OCI-LY7 (cell line): ENCODE measurements at regions not wholly inside any gene's neighbourhood (a gene's known extent, or its start where the extent isn't known, plus 50 kb on each side); places are given as distances from the start of the nearest gene placed in this dataset.
A peak's percentile ranks its signal among the peaks of the same experiment; 100 is the strongest.

ENCODE experiments used
- BruUV-seq: library from RNA; stranded (reverse); fragments of 400-500 nt; replicated peaks from 2 replicates; lab custom pipeline; 2021; lab: Mats Ljungman, UMichigan
- CTCF ChIA-PET: fragments of 300-600 bp; sonication (Branson Sonifier 250); formaldehyde crosslinking; loops from one replicate; lab custom pipeline; 2022; ENCODE audit warnings: antibody characterized with exemption; ENCODE audit not compliant: unreplicated experiment; lab: Charles Lee
- POLR2A ChIA-PET: fragments of 300-600 bp; sonication (Branson Sonifier 250); formaldehyde crosslinking; loops from one replicate; lab custom pipeline; 2022; ENCODE audit warnings: antibody characterized with exemption; lab: Charles Lee
- DNase-seq: peaks from one replicate; pipeline ENCODE4 v3.0.0-alpha.2; 2015; ENCODE audit warnings: low spot score
- H2AFZ ChIP-seq: fragments of 200-600 bp; sonication (generic), shearing (Covaris generic); 2 replicates; pipeline ENCODE4 v1.6.1; 2014; ENCODE audit warnings: mild to moderate bottlenecking, antibody characterized with exemption, low read length, moderate library complexity
- H3K27ac ChIP-seq: fragments of 200-600 bp; sonication (generic); 2 replicates; pipeline ENCODE4 v1.5.1; 2014; ENCODE audit warnings: mixed run types, low read depth, mild to moderate bottlenecking, moderate library complexity, low read length, inconsistent platforms; ENCODE audit not compliant: poor library complexity, severe bottlenecking
- H3K36me3 ChIP-seq: fragments of 200-600 bp; sonication (generic); 2 replicates; pipeline ENCODE4 v1.6.1; 2014; ENCODE audit warnings: mild to moderate bottlenecking, antibody characterized with exemption, low read length, moderate library complexity, mixed read lengths; ENCODE audit not compliant: insufficient read depth
- H3K4me1 ChIP-seq: fragments of 200-600 bp; sonication (generic); 2 replicates; pipeline ENCODE4 v1.5.1; 2014; ENCODE audit warnings: mild to moderate bottlenecking, low read length; ENCODE audit not compliant: insufficient read depth, poor library complexity, severe bottlenecking
- H3K4me2 ChIP-seq: fragments of 200-600 bp; sonication (generic); 2 replicates; pipeline ENCODE4 v1.6.1; 2014; ENCODE audit warnings: mild to moderate bottlenecking, low read length
- H3K4me3 ChIP-seq: fragments of 200-600 bp; sonication (generic); 2 replicates; pipeline ENCODE4 v1.5.1; 2014; ENCODE audit warnings: mild to moderate bottlenecking, low read depth, low read length; ENCODE audit not compliant: poor library complexity, severe bottlenecking
- H3K79me2 ChIP-seq: fragments of 200-600 bp; sonication (generic); 2 replicates; pipeline ENCODE4 v1.6.1; 2016; ENCODE audit warnings: low read depth, mild to moderate bottlenecking, low read length, moderate library complexity, mixed read lengths; ENCODE audit not compliant: insufficient read depth
- H3K9me2 ChIP-seq: fragments of 200-600 bp; sonication (generic); 2 replicates; pipeline ENCODE4 v1.6.1; 2016; ENCODE audit warnings: mild to moderate bottlenecking, low read length, mixed read lengths; ENCODE audit not compliant: insufficient read depth
- H3K9me3 ChIP-seq: fragments of 200-600 bp; sonication (generic); 2 replicates; pipeline ENCODE4 v1.6.1; 2014; ENCODE audit warnings: mild to moderate bottlenecking, mixed run types, low read length, mixed read lengths
- H4K20me1 ChIP-seq: fragments of 200-600 bp; sonication (generic); 2 replicates; pipeline ENCODE4 v1.6.1; 2014; ENCODE audit warnings: mild to moderate bottlenecking, antibody characterized with exemption, low read length, moderate library complexity, mixed read lengths; ENCODE audit not compliant: insufficient read depth
- CTCF ChIP-seq: fragments of 200-600 bp; sonication (generic); conservative IDR thresholded peaks from 2 replicates; pipeline ENCODE4 v1.5.1; 2014; ENCODE audit warnings: mild to moderate bottlenecking, antibody characterized with exemption, low read length, moderate library complexity, mixed read lengths
- EZH2phosphoT487 ChIP-seq: fragments of 200-600 bp; sonication (generic); IDR thresholded peaks from 2 replicates; pipeline ENCODE4 v1.6.1; 2018; ENCODE audit warnings: low read depth, borderline replicate concordance, mild to moderate bottlenecking, mixed run types, antibody characterized with exemption, low read length, moderate library complexity, mixed read lengths
- intact Hi-C: fragments of 100-400 bp; cut with micrococcal nuclease; formaldehyde crosslinking; loops from one replicate; pipeline ENCODE4 v1.10.0; 2022; ENCODE audit not compliant: unreplicated experiment

- Histone ChIP-seq H3K9me2 (no peaks in the 10 kb centered on the region), H3K4me3 (no peak overlapping the region), H3K4me2 (no peak overlapping the region), H3K27ac (no peak overlapping the region), H3K36me3 (no peaks in the 10 kb centered on the region), H3K4me1 (no peaks in the 10 kb centered on the region), H3K79me2 (no peaks in the 10 kb centered on the region), H3K9me3 (no peaks in the 10 kb centered on the region), H2AFZ (no peak overlapping the region), H4K20me1 (no peaks in the 10 kb centered on the region)
- intact Hi-C loops, result no loop called here
- ChIA-PET POLR2A (interaction anchor here (1.2 kb wide), 1 partner anchor 18 kb away, joined by 3 read pairs; no protein-coding TSS in a partner anchor), CTCF (no interaction called here)
- BruUV-seq, result no TSS peak
- TF ChIP-seq EZH2phosphoT487 (no peak), CTCF (peak; percentile 77)
- peak; percentile 27 for DNase-seq
Observed at GRCh38 chr2:116510117-116510671, 1304.3 kb upstream of the DDX18 start.

- TF ChIP-seq CTCF (no peak), EZH2phosphoT487 (no peak)
- H2AFZ ChIP-seq, result no peak overlapping the region
- POLR2A ChIA-PET, result interaction anchor here (0.6 kb wide), 1 partner anchor 13 kb away, joined by 3 read pairs; no protein-coding TSS in a partner anchor
- H4K20me1 ChIP-seq, result no peaks in the 10 kb centered on the region
- intact Hi-C loops, result no loop called here
- H3K4me2 ChIP-seq, result no peak overlapping the region
- no peak overlapping the region for H3K27ac ChIP-seq
- CTCF ChIA-PET, result no interaction called here
- DNase-seq, result no peak
- H3K4me1 ChIP-seq, result no peaks in the 10 kb centered on the region
- H3K79me2 ChIP-seq, result no peaks in the 10 kb centered on the region
- BruUV-seq, result no TSS peak
- H3K4me3 ChIP-seq, result no peak overlapping the region
- no peaks in the 10 kb centered on the region for H3K9me2 ChIP-seq
- H3K9me3 ChIP-seq, result no peaks in the 10 kb centered on the region
- H3K36me3 ChIP-seq, result no peaks in the 10 kb centered on the region
Observed at GRCh38 chr2:116511426-116511825, 1303.1 kb upstream of the DDX18 start.

GRCh38 chr2:116513991-116514390, 1300.5 kb upstream of the DDX18 start:
- ChIA-PET CTCF (no interaction called here), POLR2A (no interaction called here)
- Histone ChIP-seq H3K79me2 (no peaks in the 10 kb centered on the region), H3K4me3 (no peak overlapping the region), H3K36me3 (no peaks in the 10 kb centered on the region), H3K9me3 (no peaks in the 10 kb centered on the region), H2AFZ (no peak overlapping the region), H3K9me2 (no peaks in the 10 kb centered on the region), H3K27ac (no peak overlapping the region), H3K4me2 (no peak overlapping the region), H3K4me1 (no peaks in the 10 kb centered on the region), H4K20me1 (no peaks in the 10 kb centered on the region)
- DNase-seq, result no peak
- intact Hi-C loops, result no loop called here
- BruUV-seq, result no TSS peak
- TF ChIP-seq EZH2phosphoT487 (no peak), CTCF (no peak)
